HCEC 1CT (cell line): ENCODE measurements at regions not wholly inside any gene's neighbourhood (a gene's known extent, or its start where the extent isn't known, plus 50 kb on each side); places are given as distances from the start of the nearest gene placed in this dataset.
A peak's percentile ranks its signal among the peaks of the same experiment; 100 is the strongest.

Experiments used
- DNase-seq: peaks from one replicate; pipeline ENCODE4 v3.0.0-alpha.2; 2017

DNA sequence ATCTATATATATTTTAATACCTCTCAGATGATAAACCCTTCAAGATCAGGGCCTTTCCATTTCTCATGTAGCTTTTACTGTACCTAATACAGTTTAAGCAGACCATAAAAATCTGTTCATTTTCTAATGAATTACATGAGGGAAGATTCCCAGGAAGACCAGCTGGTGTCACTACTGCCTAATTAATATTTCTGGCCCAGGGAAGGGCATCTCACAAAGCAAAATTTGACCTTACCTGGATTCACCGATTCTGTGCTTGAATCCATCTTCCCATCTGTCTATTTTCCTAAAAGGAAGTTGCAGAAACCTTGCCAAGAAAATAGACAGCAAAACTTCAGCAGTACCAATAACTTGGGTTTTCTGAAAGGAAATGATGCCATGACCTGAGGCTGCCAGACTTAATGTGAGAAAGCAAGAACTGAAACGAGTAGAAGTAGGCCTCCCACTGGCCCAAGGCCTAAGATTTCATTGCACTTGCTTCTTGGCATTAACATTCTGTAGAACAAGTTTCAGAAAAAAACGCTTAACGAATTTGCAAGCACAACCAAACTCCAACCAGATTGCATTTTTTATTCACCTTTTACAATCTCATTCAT is 83.0 kb upstream of the GLIS3 start:
- peak; percentile 25 for DNase-seq

DNA sequence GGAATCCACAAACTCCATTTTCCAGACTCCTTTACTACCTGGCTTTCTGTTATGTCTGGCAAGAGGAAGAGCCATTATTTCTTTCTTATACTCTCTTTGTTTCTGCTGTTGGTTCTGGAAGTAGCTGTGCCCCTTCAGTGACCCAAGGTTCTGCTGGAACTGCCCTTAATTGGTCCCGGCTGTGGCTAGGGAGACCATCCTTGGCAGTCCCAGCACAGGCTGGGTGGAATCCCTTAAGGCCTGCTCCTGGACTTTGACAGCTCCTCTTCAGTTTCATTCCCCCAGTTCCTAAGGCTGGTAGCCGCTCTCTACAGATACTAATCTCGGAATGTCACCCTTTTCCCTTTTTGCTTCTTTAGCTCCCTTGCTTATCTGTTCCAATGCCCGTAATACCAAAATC is 81.9 kb upstream of the GLIS3 start:
- DNase-seq = no peak

DNA sequence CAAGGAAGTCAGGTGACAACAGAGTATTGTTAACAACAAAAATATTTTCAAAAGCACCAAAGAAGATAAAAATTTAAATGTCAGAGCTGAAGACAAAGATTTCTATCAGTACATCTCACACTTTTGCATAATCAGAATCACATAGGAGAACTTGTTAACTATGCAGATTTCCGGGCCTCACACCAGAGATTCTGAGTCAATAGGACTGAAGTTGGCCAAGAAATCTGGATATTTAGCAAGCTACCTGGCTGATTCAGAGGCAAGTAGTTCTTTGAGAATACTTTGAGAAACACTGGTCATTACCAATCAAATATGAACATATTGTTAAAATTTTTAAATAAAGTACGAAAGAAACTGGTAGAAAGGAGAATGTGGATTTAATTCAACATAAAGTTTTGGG is 80.5 kb upstream of the GLIS3 start:
- no peak for DNase-seq

DNA sequence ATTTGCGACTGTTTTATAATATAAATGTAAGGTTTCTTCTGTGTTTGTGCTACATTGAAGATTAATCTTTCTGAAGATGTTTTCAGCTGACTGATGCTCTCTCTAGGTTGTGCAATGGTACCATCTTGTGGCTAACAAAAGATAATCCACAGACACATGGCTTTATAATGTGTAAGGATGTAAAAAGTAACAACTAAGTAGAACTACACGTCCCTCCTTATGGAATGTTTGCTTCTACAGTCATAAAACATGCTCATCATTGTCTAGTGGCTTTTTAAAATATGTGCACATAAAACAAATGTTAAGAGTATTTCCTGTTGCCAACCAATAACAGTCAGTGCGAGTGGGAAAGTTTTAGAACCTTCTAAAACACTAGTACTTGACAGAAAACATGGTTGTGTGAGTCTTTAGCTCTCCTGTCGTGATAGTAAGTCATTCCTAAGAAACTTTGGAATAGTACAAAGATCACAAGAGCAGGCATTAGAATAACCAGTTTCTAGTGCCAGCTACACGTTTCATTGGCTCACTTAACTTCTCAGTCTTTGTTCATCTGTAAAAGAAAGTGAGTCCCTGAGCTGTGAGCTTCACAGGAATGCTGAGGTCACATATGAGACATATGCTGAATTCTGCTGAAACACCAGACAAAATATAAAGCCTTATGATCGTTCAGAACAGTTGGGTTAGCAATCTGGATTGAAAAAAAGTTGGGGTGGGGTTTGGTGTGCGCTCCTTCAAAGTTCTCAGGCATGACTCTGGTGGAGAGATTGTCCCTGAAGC is 75.7 kb upstream of the GLIS3 start:
- peak; percentile 85 for DNase-seq

DNA sequence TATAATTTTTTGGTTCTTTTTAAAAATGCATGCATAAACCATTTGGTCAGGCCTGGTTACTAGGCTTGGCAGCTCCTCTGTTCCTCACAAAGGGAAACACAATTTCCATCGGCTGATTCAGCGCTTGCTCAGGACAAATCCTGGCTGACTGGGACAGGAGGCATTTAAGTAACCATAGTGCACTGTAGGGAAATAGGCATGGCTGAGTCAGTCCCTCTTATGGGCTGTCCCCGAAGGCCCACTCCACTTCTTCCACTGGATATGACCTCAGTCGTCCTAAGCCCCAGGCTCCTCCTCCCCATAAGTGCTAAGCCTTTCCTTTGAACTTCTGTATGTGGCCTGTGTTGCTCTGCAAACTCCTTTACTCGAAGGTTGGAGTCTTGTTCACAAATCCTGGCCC is 71.2 kb upstream of the GLIS3 start:
- peak; percentile 94 for DNase-seq

DNA sequence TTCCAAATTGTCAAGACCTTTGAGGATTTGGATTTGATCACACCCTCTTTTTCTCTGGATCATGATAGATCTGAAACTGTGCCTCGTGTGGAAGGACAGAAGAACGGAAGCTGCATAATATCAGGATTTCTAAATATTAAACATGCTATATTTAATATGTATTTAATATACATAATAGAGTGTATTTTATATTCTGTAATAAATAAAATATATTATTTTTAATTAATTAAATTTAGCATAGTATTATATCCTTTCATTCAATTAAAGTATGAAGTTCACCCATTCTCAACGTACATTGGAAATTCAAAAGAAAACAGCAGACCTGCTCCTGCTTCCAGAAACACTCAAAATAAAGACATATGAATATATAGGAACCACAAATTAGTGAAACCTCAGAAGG is 70.6 kb upstream of the GLIS3 start:
- DNase-seq = no peak

DNA sequence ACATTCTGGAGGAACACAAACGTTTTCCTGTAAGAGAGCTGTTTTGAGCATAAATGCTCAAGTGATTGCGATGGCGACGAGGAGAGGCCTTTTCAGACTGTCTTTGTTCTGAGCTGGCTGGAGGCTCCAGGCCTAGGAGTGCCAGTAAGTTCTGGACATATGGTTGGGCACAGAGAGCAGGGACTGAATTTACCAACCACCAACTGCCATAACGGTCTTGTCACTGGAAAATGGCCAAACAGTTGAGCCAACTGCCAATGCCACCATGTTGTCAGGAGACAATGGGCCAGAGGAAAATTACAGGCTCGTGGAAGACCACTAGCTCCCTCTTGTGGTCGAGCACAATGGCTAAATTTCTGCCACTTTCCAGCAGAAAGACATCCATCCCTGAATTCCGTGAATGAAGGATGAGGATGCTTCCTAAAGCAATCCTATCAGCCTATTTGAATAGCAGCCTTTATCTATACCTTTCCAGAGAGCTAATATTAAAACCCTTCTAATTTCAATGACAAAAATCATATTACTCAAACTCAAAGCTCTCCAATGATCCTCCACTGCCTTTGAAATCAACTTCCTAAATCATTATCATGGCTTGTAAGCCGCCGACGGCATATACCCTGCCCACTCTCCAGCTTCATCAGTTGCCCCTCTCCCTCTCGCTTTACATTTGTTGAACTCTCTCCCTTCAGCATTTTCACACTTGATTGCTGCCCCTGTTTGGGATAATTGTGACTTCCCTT is 66.9 kb upstream of the GLIS3 start:
- DNase-seq = peak; percentile 56

DNA sequence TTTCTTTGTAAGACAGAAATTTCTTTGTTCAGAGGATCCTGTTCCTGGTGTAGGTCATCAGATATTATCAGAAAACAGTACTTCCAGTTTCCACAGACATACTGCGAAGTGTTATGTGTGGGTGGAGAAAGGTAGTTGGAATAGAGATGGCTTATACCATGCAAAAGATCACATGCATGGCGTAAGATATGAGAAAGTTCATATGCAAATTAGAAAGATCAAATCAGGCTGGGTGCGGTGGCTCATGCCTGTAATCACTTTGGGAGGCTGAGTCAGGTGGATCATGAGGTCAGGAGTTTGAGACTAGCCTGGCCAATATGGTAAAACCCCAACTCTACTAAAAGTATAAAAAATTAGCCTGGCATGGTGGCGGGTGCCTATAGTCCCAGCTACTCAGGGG is 65.2 kb upstream of the GLIS3 start:
- DNase-seq = no peak

DNA sequence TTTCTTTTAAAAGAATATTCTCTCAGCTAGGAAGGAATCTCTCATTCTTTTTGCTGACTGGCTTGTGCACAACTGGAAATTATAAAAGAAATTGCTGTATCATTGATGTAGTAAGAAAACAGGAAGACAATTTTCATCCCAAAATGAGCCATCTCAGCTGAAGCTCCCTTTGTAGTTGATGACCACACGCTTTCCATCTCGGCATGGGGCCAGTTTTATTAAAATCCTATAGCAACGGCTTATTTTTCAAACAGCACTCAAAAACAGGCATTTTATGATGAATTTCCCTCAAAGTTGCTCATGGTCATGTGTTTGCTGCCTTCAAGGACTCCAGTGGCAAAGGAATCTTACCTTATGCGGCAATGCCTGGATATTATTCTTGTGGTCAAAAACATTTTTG is 62.4 kb upstream of the GLIS3 start:
- DNase-seq = no peak

DNA sequence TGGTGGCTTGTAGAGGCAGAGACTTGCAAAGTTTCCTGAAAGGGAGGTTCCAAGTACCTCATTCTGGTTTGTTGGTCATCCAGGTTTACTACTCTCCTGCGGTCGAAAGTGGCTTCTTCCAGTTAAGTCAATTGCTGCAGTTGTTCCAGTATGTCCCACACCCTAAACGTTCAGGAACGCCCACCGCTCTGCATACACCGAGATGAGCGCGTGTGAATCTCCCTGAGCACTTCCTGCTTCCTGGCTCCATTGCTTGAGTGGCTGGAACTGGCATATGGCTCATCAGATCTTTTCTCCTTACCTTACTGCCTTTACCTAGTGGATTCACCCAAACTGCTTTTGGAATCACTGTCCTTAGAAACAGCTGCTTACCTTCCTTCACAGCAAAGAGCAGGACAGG is 59.1 kb upstream of the GLIS3 start:
- DNase-seq = no peak

DNA sequence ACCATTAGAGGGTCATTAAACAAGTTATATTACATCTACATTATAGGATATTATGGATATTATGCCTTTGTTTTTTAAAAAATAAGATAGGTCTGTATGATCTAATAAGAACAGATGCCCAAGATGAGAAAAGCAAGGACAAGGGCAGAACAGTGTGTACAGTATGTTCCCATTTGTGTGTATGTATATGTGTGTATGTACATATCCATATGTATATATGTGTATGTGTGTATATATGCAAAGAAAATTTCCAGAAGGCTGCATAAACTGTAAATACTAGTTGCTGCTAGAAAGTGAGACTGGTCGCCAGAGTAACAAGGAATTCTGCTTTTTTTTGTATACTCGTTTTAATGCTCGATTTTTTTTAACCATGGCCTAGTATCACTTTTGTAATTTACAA is 58.1 kb upstream of the GLIS3 start:
- no peak for DNase-seq

DNA sequence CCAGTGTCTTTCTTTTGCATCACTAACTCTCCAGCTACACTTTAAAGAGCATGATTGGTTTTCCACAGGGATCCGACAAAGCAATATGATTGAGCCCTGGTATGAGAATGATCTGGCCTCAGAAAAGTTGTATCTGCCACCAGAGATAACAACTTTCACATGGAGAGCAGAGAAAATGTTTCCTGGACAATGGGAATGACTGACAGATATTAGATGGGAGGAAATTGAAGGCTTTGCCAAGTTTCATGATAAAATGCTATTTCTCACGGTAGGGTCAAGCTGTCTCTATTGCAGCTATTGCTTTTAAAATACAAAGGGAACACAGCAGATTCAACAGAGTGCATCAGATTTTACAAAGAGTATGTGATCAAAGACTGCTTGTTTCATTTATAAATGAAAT is 56.4 kb upstream of the GLIS3 start:
- DNase-seq = no peak

DNA sequence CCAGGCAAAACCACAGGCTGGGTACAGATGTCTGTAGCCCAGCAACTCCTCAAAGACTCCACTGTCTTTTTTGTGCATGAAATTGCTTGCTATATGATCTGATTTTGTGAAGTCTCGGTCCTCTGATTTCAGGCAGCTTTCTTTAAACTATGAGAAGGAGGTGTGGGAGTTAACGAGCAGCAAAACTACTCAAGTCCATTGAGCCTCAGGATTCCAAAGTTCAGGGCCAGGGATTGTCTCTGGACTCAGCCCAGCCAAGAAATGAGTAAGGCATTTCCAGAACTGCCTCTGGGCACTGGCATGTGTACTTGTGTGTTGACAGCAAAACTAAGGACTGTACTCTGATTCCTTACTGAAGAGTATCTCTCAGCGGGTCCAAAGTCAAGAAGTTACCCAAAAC is 53.4 kb upstream of the GLIS3 start:
- no peak for DNase-seq

DNA sequence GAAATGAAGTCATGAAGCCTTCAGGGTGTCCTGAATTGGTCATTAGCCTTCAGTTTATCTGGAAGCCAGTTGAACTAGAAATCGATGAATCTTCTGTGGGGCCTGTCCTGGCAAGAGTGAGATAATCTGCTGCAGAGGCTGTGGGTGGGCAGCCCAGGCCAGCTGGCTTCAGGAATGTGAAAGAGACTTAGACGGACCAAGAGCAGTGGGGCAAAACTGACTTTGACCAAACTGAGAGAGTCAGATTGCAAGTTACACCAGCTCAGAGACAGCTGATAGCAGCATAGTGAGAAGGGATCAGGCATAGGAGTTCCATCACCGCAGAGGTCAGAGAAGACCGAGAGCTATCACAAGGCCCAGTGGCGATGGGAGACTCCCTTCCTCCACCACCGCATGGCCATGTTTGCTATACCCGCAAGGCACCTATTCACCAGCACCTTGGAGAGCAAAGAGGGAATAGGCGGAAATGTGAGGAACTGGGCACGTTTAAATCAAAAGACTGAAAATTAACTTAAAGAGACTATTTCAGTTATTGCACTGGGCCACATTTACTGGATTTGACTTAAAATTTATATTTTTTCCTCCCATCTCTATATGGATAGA is 50.0 kb upstream of the GLIS3 start:
- no peak for DNase-seq
